GM18511 (cell line): ENCODE measurements at regions not wholly inside any gene's neighbourhood (a gene's known extent, or its start where the extent isn't known, plus 50 kb on each side); places are given as distances from the start of the nearest gene placed in this dataset.
"Not testable (repeated sequence)": the region's sequence is repeated elsewhere in the genome, so short reads cannot be mapped to it uniquely, and the experiment has no call there.

Experiments
- ATAC-seq: cut with Tn5 transposase; IDR thresholded peaks from one replicate; pipeline ENCODE4 v1.9.1; 2021; ENCODE audit warnings: mild to moderate bottlenecking, moderate library complexity; ENCODE audit not compliant: unreplicated experiment

GRCh38 chr5:122599000-122599399 is 175.9 kb upstream of the SNX2 start:
- no peak for ATAC-seq

GRCh38 chr5:122600924-122601323 is 174.0 kb upstream of the SNX2 start:
- no peak for ATAC-seq

- no peak for ATAC-seq
Measured at GRCh38 chr5:122602700-122603099, 172.2 kb upstream of the SNX2 start.

GRCh38 chr5:122605236-122605635 is 169.6 kb upstream of the SNX2 start:
- no peak for ATAC-seq

- no peak for ATAC-seq
Measured at GRCh38 chr5:122607818-122608217, 167.1 kb upstream of the SNX2 start.

GRCh38 chr5:122608222-122608621 is 166.7 kb upstream of the SNX2 start:
- ATAC-seq, result no peak

- ATAC-seq, result no peak
Measured at GRCh38 chr5:122611406-122611805, 163.5 kb upstream of the SNX2 start.

GRCh38 chr5:122612901-122613300 is 162.0 kb upstream of the SNX2 start:
- ATAC-seq, result no peak

GRCh38 chr5:122615146-122615545 is 159.7 kb upstream of the SNX2 start:
- ATAC-seq, result no peak

GRCh38 chr5:122615832-122616231 is 159.0 kb upstream of the SNX2 start:
- ATAC-seq, result no peak

- ATAC-seq, result not testable (repeated sequence)
Measured at GRCh38 chr5:122618046-122618445, 156.8 kb upstream of the SNX2 start.

GRCh38 chr5:122620768-122621167 is 154.1 kb upstream of the SNX2 start:
- not testable (repeated sequence) for ATAC-seq

GRCh38 chr5:122628714-122629113 is 146.2 kb upstream of the SNX2 start:
- not testable (repeated sequence) for ATAC-seq

- ATAC-seq, result no peak
Measured at GRCh38 chr5:122629121-122629677, 145.7 kb upstream of the SNX2 start.

GRCh38 chr5:122638581-122638980 is 136.3 kb upstream of the SNX2 start:
- ATAC-seq, result no peak

- no peak for ATAC-seq
Measured at GRCh38 chr5:122639033-122639432, 135.8 kb upstream of the SNX2 start.

- no peak for ATAC-seq
Measured at GRCh38 chr5:122639864-122640263, 135.0 kb upstream of the SNX2 start.

- ATAC-seq, result no peak
Measured at GRCh38 chr5:122649080-122649479, 125.8 kb upstream of the SNX2 start.

- no peak for ATAC-seq
Measured at GRCh38 chr5:122653087-122654017, 121.5 kb upstream of the SNX2 start.

GRCh38 chr5:122656160-122656559 is 118.7 kb upstream of the SNX2 start:
- no peak for ATAC-seq

GRCh38 chr5:122656577-122656976 is 118.3 kb upstream of the SNX2 start:
- no peak for ATAC-seq

- no peak for ATAC-seq
Measured at GRCh38 chr5:122661496-122662180, 113.2 kb upstream of the SNX2 start.
